ENCODE measurements at regions not wholly inside any gene's neighbourhood (a gene's known extent, or its start where the extent isn't known, plus 50 kb on each side); places are given as distances from the start of the nearest gene placed in this dataset.
"Not testable (repeated sequence)": the region's sequence is repeated elsewhere in the genome, so short reads cannot be mapped to it uniquely, and the experiment has no call there.

GRCh38 chr7:150003304-150003810, 129.6 kb downstream of the ATP6V0E2 start:
- no peaks in the 10 kb centered on the region for H3K4me1 ChIP-seq
- DNase-seq: no peak
- no peak overlapping the region for H3K9ac ChIP-seq (ENCODE audit: low read depth in 2 of 2, low read length in 2 of 2)
- TF ChIP-seq CTCF (IDR thresholded peaks at IDR 0.05): no peak
- intact Hi-C loops (cut with DNase I): no loop called here
- H3K27ac ChIP-seq: no peak overlapping the region
- H3K9me3 ChIP-seq: no peaks in the 10 kb centered on the region
- H3K4me3 ChIP-seq: no peak overlapping the region
- no peaks in the 10 kb centered on the region for H3K27me3 ChIP-seq
- no peaks in the 10 kb centered on the region for H3K36me3 ChIP-seq

- DNase-seq; intact Hi-C loops (cut with DNase I); H3K36me3 ChIP-seq; H3K4me1 ChIP-seq; H3K9ac ChIP-seq (ENCODE audit: low read depth in 2 of 2, low read length in 2 of 2); H3K27me3 ChIP-seq; H3K9me3 ChIP-seq; H3K27ac ChIP-seq; H3K4me3 ChIP-seq: not testable (repeated sequence)
Measured at GRCh38 chr7:150003973-150004372, 130.2 kb downstream of the ATP6V0E2 start.

- DNase-seq; H3K4me1 ChIP-seq; intact Hi-C loops (cut with DNase I); H3K9me3 ChIP-seq; H3K36me3 ChIP-seq; H3K27me3 ChIP-seq; H3K27ac ChIP-seq; H3K4me3 ChIP-seq; H3K9ac ChIP-seq (ENCODE audit: low read depth in 2 of 2, low read length in 2 of 2): not testable (repeated sequence)
Measured at GRCh38 chr7:150004843-150005242, 131.1 kb downstream of the ATP6V0E2 start.

GRCh38 chr7:150009620-150010303, 136.0 kb downstream of the ATP6V0E2 start:
- DNase-seq; H3K4me3 ChIP-seq; intact Hi-C loops (cut with DNase I); H3K4me1 ChIP-seq; H3K9me3 ChIP-seq; H3K27ac ChIP-seq; H3K36me3 ChIP-seq; H3K9ac ChIP-seq (ENCODE audit: low read depth in 2 of 2, low read length in 2 of 2); H3K27me3 ChIP-seq: not testable (repeated sequence)

GRCh38 chr7:150016651-150017189, 143.0 kb downstream of the ATP6V0E2 start:
- H3K27ac ChIP-seq; H3K4me3 ChIP-seq; H3K36me3 ChIP-seq; H3K9me3 ChIP-seq; H3K27me3 ChIP-seq; H3K4me1 ChIP-seq; H3K9ac ChIP-seq (ENCODE audit: low read depth in 2 of 2, low read length in 2 of 2); DNase-seq; intact Hi-C loops (cut with DNase I): not testable (repeated sequence)

GRCh38 chr7:150020210-150020609, 146.4 kb downstream of the ATP6V0E2 start:
- intact Hi-C loops (cut with DNase I); H3K36me3 ChIP-seq; H3K27me3 ChIP-seq; H3K4me1 ChIP-seq; H3K9ac ChIP-seq (ENCODE audit: low read depth in 2 of 2, low read length in 2 of 2); DNase-seq; H3K9me3 ChIP-seq; H3K4me3 ChIP-seq; H3K27ac ChIP-seq: not testable (repeated sequence)

GRCh38 chr7:150024550-150025490, 151.1 kb downstream of the ATP6V0E2 start:
- intact Hi-C loops (cut with DNase I); H3K4me3 ChIP-seq; H3K27ac ChIP-seq; H3K27me3 ChIP-seq; H3K36me3 ChIP-seq; H3K4me1 ChIP-seq; H3K9me3 ChIP-seq; DNase-seq; H3K9ac ChIP-seq (ENCODE audit: low read depth in 2 of 2, low read length in 2 of 2): not testable (repeated sequence)

GRCh38 chr7:150025802-150026201, 152.0 kb downstream of the ATP6V0E2 start:
- H3K9ac ChIP-seq (ENCODE audit: low read depth in 2 of 2, low read length in 2 of 2); H3K4me3 ChIP-seq; H3K36me3 ChIP-seq; H3K27me3 ChIP-seq; H3K9me3 ChIP-seq; intact Hi-C loops (cut with DNase I); DNase-seq; H3K4me1 ChIP-seq; H3K27ac ChIP-seq: not testable (repeated sequence)

GRCh38 chr7:150028344-150029012, 154.7 kb downstream of the ATP6V0E2 start:
- H3K4me1 ChIP-seq; H3K9ac ChIP-seq (ENCODE audit: low read depth in 2 of 2, low read length in 2 of 2); H3K4me3 ChIP-seq; H3K9me3 ChIP-seq; intact Hi-C loops (cut with DNase I); H3K27ac ChIP-seq; H3K27me3 ChIP-seq; DNase-seq; H3K36me3 ChIP-seq: not testable (repeated sequence)

- H3K4me3 ChIP-seq; DNase-seq; H3K9ac ChIP-seq (ENCODE audit: low read depth in 2 of 2, low read length in 2 of 2); H3K36me3 ChIP-seq; H3K4me1 ChIP-seq; intact Hi-C loops (cut with DNase I); H3K27ac ChIP-seq; H3K27me3 ChIP-seq; H3K9me3 ChIP-seq: not testable (repeated sequence)
Measured at GRCh38 chr7:150029013-150029389, 155.2 kb downstream of the ATP6V0E2 start.

- H3K9ac ChIP-seq (ENCODE audit: low read depth in 2 of 2, low read length in 2 of 2); H3K4me1 ChIP-seq; H3K4me3 ChIP-seq; H3K27ac ChIP-seq; DNase-seq; intact Hi-C loops (cut with DNase I); H3K36me3 ChIP-seq; H3K27me3 ChIP-seq; H3K9me3 ChIP-seq: not testable (repeated sequence)
Measured at GRCh38 chr7:150031733-150032132, 158.0 kb downstream of the ATP6V0E2 start.

- DNase-seq: not testable (repeated sequence)
Measured at GRCh38 chr7:150033711-150034110, 159.9 kb downstream of the ATP6V0E2 start.

More at GRCh38 chr7:150033711-150034110, 159.9 kb downstream of the ATP6V0E2 start:
- H3K4me1 ChIP-seq; H3K27me3 ChIP-seq; intact Hi-C loops (cut with DNase I); H3K9ac ChIP-seq (ENCODE audit: low read depth in 2 of 2, low read length in 2 of 2); H3K9me3 ChIP-seq; H3K4me3 ChIP-seq; H3K27ac ChIP-seq; H3K36me3 ChIP-seq: not testable (repeated sequence)
